SKM-1 (cell line): ENCODE measurements at regions not wholly inside any gene's neighbourhood (a gene's known extent, or its start where the extent isn't known, plus 50 kb on each side); places are given as distances from the start of the nearest gene placed in this dataset.
"Not testable (repeated sequence)": the region's sequence is repeated elsewhere in the genome, so short reads cannot be mapped to it uniquely, and the experiment has no call there.

ENCODE experiments used
- DNase-seq: peaks from one replicate; lab custom pipeline; 2025; ENCODE audit not compliant: unreplicated experiment; lab: John Stamatoyannopoulos, UW

- DNase-seq: no peak
Measured at GRCh38 chr9:12989669-12990068, 214.8 kb downstream of the LURAP1L start.

DNA sequence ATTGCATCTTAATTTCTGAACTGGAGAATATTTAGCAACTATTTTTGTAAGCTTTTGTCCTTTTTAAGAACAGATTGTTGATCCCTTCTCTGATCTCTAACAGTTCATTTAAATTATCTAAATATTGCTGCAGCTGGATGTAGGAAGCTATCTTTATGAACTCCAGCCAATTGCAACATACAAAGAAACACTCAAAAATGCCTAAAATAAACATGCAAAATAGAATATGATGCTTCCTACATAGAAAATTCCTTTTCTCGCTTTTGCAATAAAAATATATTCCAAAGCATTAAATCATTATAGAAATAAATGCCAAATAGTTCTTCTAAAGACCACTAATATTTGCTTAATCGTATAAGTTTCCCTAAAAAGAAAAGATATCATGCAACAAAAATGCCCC, 218.6 kb downstream of the LURAP1L start:
- no peak for DNase-seq

DNA sequence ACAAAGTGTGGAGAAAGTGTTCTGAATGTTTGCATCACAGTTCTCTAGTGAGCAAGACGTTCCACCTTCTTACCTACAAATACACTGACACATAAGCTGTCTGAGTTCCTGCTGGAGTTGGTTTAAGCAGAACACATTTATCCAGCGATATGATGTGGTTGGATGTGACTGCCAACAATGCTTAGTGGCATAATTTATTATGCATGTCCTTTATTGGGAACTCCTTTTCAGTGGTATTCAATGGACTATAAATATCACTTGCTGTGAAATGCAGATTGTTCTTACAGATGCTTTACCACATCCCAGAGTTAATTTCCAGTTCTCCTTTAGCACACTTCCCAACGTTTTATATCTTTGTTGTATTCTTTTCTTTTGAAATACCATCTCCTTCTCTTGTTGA, 222.2 kb downstream of the LURAP1L start:
- no peak for DNase-seq

DNA sequence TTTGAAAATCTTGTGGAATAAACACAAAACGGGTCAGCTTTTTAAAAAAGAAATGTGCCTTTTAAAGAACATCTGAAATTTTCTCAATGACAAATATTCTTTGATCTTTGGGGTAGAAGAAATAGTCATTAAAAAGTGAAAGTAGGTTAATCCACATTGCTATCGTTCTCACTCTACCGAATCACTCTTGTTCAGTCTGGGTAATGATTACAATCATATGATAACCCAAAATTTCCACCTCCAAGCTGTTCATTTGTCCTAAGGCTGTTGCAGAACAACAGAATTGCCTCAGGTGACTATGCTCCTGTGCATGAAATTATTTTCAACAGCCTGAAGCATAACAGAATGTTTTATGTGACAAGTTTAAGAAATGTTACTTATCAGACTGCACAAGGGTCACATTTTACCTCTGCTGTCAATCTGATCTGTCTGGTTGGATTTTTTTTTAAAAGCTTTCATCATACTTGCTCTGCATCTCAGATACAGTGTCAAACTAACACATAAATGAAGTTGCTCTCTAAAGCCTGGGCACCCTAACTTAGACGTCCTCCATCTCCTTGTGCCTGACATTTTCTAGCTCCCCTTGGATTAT, 227.3 kb downstream of the LURAP1L start:
- DNase-seq: no peak

DNA sequence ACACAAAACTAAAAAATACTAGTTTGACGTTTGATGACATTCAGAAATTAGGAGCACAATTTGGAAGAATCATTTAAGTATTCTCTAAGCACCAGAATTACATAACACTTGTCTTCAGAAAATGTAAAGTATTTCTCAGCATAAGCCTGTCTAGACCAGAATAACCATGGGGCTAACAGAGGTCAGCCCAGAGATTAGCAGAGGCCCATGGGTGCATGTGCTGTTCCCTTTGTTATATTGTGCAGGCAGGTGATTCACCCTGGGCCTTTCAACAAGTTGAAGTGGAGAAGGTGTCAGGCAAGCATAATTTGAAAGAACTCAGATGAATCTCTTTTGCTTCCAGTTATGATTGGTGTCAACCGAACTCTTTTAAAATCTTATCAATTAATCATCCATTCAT, 227.9 kb downstream of the LURAP1L start:
- no peak for DNase-seq

GRCh38 chr9:13009871-13010270, 235.1 kb downstream of the LURAP1L start:
- no peak for DNase-seq

- no peak for DNase-seq
Measured at GRCh38 chr9:13013991-13014883, 239.4 kb downstream of the LURAP1L start.

DNA sequence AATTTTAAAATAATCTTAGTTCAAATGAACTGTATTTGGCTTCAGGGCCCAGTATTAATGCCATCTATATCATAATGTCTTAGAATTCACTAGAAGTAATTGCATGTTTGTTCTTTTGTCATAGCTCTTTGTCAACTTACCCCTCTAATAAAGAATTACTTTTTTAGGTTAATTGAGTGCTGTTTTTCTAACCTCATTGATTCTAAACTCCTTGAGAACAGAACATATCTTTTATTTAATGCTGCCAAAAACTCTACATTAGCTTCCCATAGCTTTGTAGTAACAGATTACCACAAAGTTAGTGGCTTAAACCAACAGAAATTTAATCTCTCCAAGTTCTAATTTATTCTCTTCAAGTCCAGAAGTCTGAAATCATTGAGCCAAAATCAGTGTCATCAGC, 242.4 kb downstream of the LURAP1L start:
- no peak for DNase-seq

- no peak for DNase-seq
Measured at GRCh38 chr9:13020146-13021040, 245.6 kb downstream of the LURAP1L start.

GRCh38 chr9:13022756-13023155, 247.9 kb downstream of the LURAP1L start:
- no peak for DNase-seq

DNA sequence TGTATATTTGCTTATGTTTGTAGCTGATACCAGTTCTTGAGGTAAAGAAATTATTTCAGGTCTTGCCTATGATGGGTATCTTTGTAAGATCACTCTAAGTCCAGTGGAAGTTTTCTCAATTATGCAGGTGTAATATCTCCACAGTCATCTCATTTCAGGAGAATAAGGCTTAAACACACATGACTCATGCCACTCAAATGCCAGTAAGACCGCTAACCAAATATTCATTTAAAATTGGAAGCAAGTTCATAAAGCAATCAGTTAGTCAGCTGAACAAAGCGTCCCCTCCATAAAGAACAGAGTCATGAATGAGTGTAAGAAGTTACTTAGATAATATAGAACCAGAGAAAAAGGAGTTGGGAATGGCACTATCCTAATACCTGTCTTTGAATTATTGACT, 248.7 kb downstream of the LURAP1L start:
- no peak for DNase-seq

- no peak for DNase-seq
Measured at GRCh38 chr9:13026956-13027355, 252.1 kb downstream of the LURAP1L start.

GRCh38 chr9:13027879-13028278, 251.6 kb downstream of the MPDZ start:
- no peak for DNase-seq

DNA sequence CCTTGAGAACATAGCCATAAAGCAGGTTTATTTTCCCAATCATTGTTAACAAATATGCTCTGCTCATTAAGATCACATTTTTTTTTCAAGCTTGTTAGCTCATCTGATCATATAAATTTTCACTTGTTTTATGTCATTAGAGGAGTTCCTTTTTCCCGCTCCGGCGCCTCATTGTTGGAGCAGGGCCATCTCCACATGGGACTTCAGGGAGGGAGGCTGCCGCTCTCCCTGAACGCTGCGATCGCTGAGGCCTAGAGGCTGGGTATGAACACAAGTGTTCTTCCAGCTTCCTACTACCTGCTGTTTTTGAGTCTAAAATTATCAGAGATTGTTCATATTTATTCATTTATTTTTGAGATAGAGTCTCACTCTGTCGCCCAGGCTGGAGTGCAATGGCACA, 246.9 kb downstream of the MPDZ start:
- DNase-seq: no peak

DNA sequence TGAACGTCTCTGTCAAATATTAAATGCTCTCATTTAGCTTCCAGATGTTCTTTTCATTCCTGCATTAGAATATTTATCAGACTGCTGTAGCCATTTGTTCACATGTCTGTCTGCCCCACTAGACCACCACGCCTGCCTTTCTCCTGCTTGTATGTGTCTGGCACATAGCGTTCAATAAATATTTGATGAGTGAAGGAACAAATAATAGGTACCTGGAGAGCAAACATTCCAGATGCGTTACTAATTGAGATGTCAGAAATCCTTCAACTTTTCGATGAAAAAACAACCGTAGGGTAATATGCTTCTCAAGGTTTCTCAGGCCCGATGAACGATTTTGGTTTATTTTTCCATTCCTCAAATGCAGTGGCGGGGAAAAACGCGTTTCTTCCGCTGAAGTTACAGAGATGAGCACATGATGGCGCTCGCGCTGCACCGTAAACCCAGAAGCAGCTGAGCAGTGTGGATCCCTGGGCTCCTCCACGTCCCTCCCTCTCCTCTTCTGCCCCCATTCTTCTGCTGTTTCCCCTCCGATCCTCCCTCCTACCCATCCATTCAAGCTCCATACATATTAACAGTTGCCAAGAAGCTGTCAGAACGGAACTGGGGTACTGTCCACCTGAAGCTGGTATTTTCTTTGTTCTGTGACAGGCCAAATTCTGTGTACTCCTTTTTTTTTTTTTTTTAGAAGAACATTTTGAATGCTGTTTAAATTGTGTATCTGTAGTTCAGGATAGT, 245.4 kb downstream of the MPDZ start:
- DNase-seq: peak; percentile 43

DNA sequence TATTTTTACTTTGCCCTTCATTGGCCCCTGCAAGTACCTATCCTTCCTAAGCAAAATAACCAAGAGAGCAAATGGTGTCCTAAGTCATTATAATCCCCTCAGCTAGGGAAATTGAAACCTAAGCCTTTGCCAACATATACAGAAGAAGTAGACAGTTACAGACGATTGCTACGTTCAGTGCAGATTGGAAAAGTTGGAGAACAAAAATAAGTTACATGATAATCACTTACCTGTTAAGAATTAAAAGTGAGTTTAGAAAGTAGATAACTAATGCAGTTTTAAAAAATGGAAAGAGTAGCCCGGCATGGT, 244.8 kb downstream of the MPDZ start:
- DNase-seq: no peak

DNA sequence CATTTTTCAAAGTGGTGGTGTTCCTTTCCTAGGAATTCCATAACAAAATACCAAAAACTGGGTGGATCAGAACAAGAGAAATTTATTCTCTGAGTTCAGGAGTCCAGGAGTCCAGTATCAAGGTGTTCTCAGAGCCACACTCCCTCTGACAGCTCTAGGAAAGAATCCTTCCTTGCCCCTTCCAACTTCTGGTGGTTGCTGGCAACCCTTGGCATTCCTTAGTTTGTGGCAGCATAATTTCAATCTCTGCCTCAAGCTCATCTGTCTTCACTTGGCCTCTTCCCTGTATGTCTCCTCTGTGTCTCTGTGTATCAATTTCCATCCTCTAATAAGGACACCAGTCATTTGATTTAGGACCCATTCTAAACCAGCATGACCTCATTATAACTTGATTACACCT, 243.7 kb downstream of the MPDZ start:
- DNase-seq: no peak

- not testable (repeated sequence) for DNase-seq
Measured at GRCh38 chr9:13037808-13038207, 241.7 kb downstream of the MPDZ start.

- DNase-seq: no peak
Measured at GRCh38 chr9:13047827-13048587, 231.5 kb downstream of the MPDZ start.

GRCh38 chr9:13049223-13049622, 230.3 kb downstream of the MPDZ start:
- no peak for DNase-seq
